T-helper 2 cell treated with Interferon-gamma antibody and Interleukin-4, amounts not matched to agents 5 μg/mL and 100 μg/mL, for 36 hours (primary cell): ENCODE measurements at regions not wholly inside any gene's neighbourhood (a gene's known extent, or its start where the extent isn't known, plus 50 kb on each side); places are given as distances from the start of the nearest gene placed in this dataset.

Experiments used
- DNase-seq: peaks from one replicate; pipeline ENCODE4 v3.0.0; 2021; ENCODE audit warnings: low spot score
- H3K27ac Mint-ChIP-seq: one replicate; pipeline ENCODE4 v1.8.0; 2021; ENCODE audit warnings: mild to moderate bottlenecking, mixed read lengths
- H3K27me3 Mint-ChIP-seq: one replicate; pipeline ENCODE4 v1.8.0; 2021; ENCODE audit warnings: low read depth, mixed read lengths
- H3K36me3 Mint-ChIP-seq: one replicate; pipeline ENCODE4 v1.8.0; 2021; ENCODE audit warnings: low read depth, mixed read lengths
- H3K4me1 Mint-ChIP-seq: one replicate; pipeline ENCODE4 v1.8.0; 2021; ENCODE audit warnings: low read depth, mixed read lengths
- H3K4me3 Mint-ChIP-seq: one replicate; pipeline ENCODE4 v1.8.0; 2022; ENCODE audit warnings: mild to moderate bottlenecking, moderate library complexity, mixed read lengths
- H3K9me3 Mint-ChIP-seq: one replicate; pipeline ENCODE4 v1.8.0; 2021; ENCODE audit warnings: mixed read lengths

DNA sequence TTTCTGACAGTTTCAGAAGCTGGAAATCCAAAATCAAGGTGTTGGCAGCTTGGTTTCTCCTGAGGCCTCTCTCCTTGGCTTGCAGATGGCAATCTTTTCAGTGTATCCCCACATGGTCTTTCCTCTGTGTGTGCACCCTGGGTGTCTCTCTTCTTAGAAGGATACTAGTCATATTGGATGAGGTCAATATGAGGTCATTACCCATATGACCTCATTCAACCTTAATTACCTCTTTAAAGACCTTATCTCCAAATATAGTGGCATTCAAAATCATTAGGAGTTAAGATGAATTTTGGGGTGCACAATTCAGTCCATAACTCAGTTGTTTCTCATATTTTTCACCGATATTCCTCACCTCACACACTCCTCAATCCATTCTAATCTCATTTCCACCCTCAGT is 92.4 kb upstream of the TGM3 start:
- H3K36me3 Mint-ChIP-seq, result no peaks in the 10 kb centered on the region

DNA sequence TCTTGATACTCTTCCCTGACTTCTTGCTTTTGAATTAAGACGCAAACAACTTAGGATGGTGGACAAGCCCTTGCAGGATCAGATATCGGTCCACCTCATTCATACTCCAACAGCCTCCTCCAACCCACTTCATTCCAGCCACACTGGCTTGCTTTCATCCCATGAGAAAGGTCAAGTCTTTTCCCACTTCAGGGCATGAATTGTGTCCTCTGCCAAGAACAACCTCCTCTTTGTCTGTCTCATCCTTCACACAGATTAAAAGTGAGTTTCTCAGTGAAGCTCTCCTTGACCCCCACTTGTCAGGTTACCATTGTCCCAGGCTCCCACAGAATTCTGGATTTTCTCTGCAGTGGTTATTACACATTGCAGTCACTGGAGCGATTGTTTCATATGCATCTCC is 91.8 kb upstream of the TGM3 start:
- DNase-seq, result no peak

More for the DNA sequence above, 92.4 kb upstream of the TGM3 start:
- H3K9me3 Mint-ChIP-seq, result no peaks in the 10 kb centered on the region
- DNase-seq, result no peak
- H3K4me1 Mint-ChIP-seq, result no peaks in the 10 kb centered on the region
- peaks cover 28% of the 10 kb centered on the region for H3K27me3 Mint-ChIP-seq
- H3K4me3 Mint-ChIP-seq, result no peak overlapping the region
- H3K27ac Mint-ChIP-seq, result no peak overlapping the region

GRCh38 chr20:2206957-2207769 is 88.6 kb upstream of the TGM3 start:
- H3K36me3 Mint-ChIP-seq, result no peaks in the 10 kb centered on the region
- H3K27me3 Mint-ChIP-seq, result peaks cover 25% of the 10 kb centered on the region
- H3K27ac Mint-ChIP-seq, result no peak overlapping the region
- H3K9me3 Mint-ChIP-seq, result no peaks in the 10 kb centered on the region
- peak overlapping the region; percentile 73 for H3K4me3 Mint-ChIP-seq
- peak; percentile 77 for DNase-seq
- no peaks in the 10 kb centered on the region for H3K4me1 Mint-ChIP-seq

More for the DNA sequence above, 91.8 kb upstream of the TGM3 start:
- no peak overlapping the region for H3K27ac Mint-ChIP-seq
- H3K9me3 Mint-ChIP-seq, result no peaks in the 10 kb centered on the region
- peaks cover 28% of the 10 kb centered on the region for H3K27me3 Mint-ChIP-seq
- no peak overlapping the region for H3K4me3 Mint-ChIP-seq
- H3K4me1 Mint-ChIP-seq, result no peaks in the 10 kb centered on the region
- H3K36me3 Mint-ChIP-seq, result no peaks in the 10 kb centered on the region

DNA sequence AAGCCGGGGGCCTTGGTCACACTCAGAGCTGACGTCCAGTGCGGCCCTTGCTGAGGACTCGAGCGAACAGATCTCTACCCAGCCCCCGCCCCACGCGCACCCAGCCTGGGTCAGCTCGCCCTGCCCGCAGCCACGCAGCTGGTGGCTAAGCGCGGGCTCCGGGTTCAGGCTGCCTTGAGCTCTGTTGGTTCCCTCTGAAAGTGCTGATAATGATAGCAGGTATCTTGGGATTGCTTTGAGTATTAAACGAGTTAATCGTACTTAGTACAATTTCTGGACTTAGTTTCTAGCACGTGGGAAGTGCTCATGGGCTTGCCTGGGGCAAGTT is 88.1 kb upstream of the TGM3 start:
- H3K4me1 Mint-ChIP-seq, result no peaks in the 10 kb centered on the region
- no peaks in the 10 kb centered on the region for H3K9me3 Mint-ChIP-seq
- no peak for DNase-seq
- H3K4me3 Mint-ChIP-seq, result peak overlapping the region; percentile 73
- no peak overlapping the region for H3K27ac Mint-ChIP-seq
- H3K36me3 Mint-ChIP-seq, result no peaks in the 10 kb centered on the region
- H3K27me3 Mint-ChIP-seq, result peaks cover 25% of the 10 kb centered on the region

DNA sequence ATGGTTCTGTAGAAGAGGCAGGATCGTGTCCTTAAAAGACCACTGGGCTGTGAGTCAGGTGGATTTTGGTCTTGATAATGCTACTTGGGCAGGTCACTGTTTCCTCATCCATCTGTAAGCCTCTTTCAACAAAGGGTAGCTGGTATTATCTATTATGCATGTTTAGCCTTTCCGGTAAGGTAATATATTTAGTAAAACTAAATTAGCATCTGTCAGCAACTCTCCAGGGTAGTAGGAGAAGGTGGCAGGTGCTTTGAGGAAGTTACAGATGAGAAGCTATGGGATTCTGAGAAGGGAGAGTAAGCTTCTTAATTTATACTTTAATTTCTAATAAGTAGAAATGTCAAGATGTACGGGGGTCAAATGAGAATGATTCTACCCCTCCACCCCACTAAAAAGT is 86.9 kb upstream of the TGM3 start:
- no peak for DNase-seq
- no peaks in the 10 kb centered on the region for H3K4me1 Mint-ChIP-seq
- no peak overlapping the region for H3K27ac Mint-ChIP-seq
- no peaks in the 10 kb centered on the region for H3K36me3 Mint-ChIP-seq
- peaks cover 22% of the 10 kb centered on the region for H3K27me3 Mint-ChIP-seq
- H3K9me3 Mint-ChIP-seq, result no peaks in the 10 kb centered on the region
- no peak overlapping the region for H3K4me3 Mint-ChIP-seq

- DNase-seq, result no peak
Observed at GRCh38 chr20:2210646-2211552, 84.9 kb upstream of the TGM3 start.

DNA sequence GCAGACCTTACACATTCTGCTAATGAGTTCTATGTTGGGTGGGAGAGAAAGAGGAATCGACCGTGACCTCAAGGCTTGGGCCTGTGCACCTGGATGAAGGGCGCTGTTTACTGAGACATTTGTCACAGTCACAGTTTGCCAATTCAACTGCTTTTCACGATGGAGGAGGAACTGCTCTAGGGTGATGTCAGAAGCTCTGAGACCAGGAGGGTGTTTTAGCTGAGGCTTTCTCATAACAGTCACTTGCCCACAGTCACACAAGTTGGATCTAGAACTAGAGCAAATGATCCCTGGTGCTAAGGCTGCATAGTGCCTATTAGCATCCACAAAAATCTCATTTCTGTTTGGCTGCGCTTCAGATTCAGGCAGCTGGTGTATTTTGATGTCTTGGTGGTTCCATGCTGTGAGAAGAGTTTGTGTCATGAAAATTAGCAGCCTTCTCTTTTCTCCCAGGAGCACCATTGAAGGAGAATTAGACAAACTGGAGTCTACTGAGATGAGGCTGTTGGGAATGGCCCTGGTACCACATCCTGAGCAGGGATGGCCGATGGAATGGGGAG is 83.3 kb upstream of the TGM3 start:
- no peaks in the 10 kb centered on the region for H3K36me3 Mint-ChIP-seq
- no peak overlapping the region for H3K27ac Mint-ChIP-seq
- H3K27me3 Mint-ChIP-seq, result peaks cover 4% of the 10 kb centered on the region
- DNase-seq, result no peak
- H3K4me3 Mint-ChIP-seq, result no peak overlapping the region
- no peaks in the 10 kb centered on the region for H3K9me3 Mint-ChIP-seq
- H3K4me1 Mint-ChIP-seq, result no peaks in the 10 kb centered on the region

More at GRCh38 chr20:2210646-2211552, 84.9 kb upstream of the TGM3 start:
- H3K36me3 Mint-ChIP-seq, result no peaks in the 10 kb centered on the region
- peaks cover 9% of the 10 kb centered on the region for H3K27me3 Mint-ChIP-seq
- no peak overlapping the region for H3K27ac Mint-ChIP-seq
- H3K4me1 Mint-ChIP-seq, result no peaks in the 10 kb centered on the region
- H3K9me3 Mint-ChIP-seq, result no peaks in the 10 kb centered on the region
- H3K4me3 Mint-ChIP-seq, result no peak overlapping the region

- no peaks in the 10 kb centered on the region for H3K9me3 Mint-ChIP-seq
Observed at GRCh38 chr20:2213401-2213800, 82.4 kb upstream of the TGM3 start.

GRCh38 chr20:2217857-2218539 is 77.8 kb upstream of the TGM3 start:
- H3K27me3 Mint-ChIP-seq, result no peaks in the 10 kb centered on the region
- H3K9me3 Mint-ChIP-seq, result peaks cover 10% of the 10 kb centered on the region
- H3K4me1 Mint-ChIP-seq, result peaks cover 2% of the 10 kb centered on the region
- H3K4me3 Mint-ChIP-seq, result no peak overlapping the region
- no peak for DNase-seq
- no peaks in the 10 kb centered on the region for H3K36me3 Mint-ChIP-seq
- H3K27ac Mint-ChIP-seq, result no peak overlapping the region

More at GRCh38 chr20:2213401-2213800, 82.4 kb upstream of the TGM3 start:
- Mint-ChIP-seq H3K4me3 (no peak overlapping the region), H3K36me3 (no peaks in the 10 kb centered on the region), H3K27me3 (no peaks in the 10 kb centered on the region), H3K27ac (no peak overlapping the region), H3K4me1 (peaks cover 2% of the 10 kb centered on the region)
- no peak for DNase-seq

GRCh38 chr20:2219481-2220006 is 76.3 kb upstream of the TGM3 start:
- Mint-ChIP-seq H3K27ac (no peak overlapping the region), H3K36me3 (no peaks in the 10 kb centered on the region), H3K9me3 (peaks cover 10% of the 10 kb centered on the region), H3K27me3 (no peaks in the 10 kb centered on the region), H3K4me3 (no peak overlapping the region), H3K4me1 (peaks cover 2% of the 10 kb centered on the region)
- DNase-seq, result no peak

GRCh38 chr20:2220298-2220697 is 75.5 kb upstream of the TGM3 start:
- peaks cover 10% of the 10 kb centered on the region for H3K9me3 Mint-ChIP-seq
- no peak overlapping the region for H3K4me3 Mint-ChIP-seq
- no peaks in the 10 kb centered on the region for H3K36me3 Mint-ChIP-seq
- no peak overlapping the region for H3K27ac Mint-ChIP-seq
- H3K4me1 Mint-ChIP-seq, result peaks cover 2% of the 10 kb centered on the region
- H3K27me3 Mint-ChIP-seq, result no peaks in the 10 kb centered on the region
- DNase-seq, result no peak

DNA sequence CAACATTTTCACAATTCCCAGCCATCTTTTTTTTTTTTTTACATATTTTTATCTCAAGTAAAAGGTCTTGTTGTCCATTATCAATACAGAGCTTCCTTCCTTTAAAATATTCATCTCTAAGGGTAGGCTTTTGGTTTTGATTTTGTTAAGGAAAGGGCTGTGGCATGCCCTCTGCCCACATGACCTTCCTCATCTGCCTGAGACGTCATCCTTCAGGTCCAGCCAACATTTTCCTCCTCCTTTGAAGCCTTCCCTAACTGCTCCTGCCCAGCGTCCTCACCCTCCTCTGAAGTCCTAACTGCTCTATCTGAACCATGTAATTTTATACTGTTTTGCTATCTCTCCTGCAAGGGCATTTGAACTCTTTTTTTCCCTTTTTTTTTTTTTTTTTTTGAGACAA is 73.9 kb upstream of the TGM3 start:
- no peak overlapping the region for H3K4me3 Mint-ChIP-seq
- no peaks in the 10 kb centered on the region for H3K36me3 Mint-ChIP-seq
- H3K9me3 Mint-ChIP-seq, result peaks cover 10% of the 10 kb centered on the region
- DNase-seq, result no peak
- H3K27ac Mint-ChIP-seq, result no peak overlapping the region
- no peaks in the 10 kb centered on the region for H3K27me3 Mint-ChIP-seq
- H3K4me1 Mint-ChIP-seq, result peaks cover 2% of the 10 kb centered on the region

- H3K36me3 Mint-ChIP-seq, result no peaks in the 10 kb centered on the region
Observed at GRCh38 chr20:2223558-2224367, 72.0 kb upstream of the TGM3 start.

More at GRCh38 chr20:2223558-2224367, 72.0 kb upstream of the TGM3 start:
- Mint-ChIP-seq H3K9me3 (peaks cover 10% of the 10 kb centered on the region), H3K4me3 (no peak overlapping the region), H3K27me3 (no peaks in the 10 kb centered on the region), H3K27ac (no peak overlapping the region), H3K4me1 (no peaks in the 10 kb centered on the region)
- no peak for DNase-seq
